IMR-90 (cell line): ENCODE measurements at regions not wholly inside any gene's neighbourhood (a gene's known extent, or its start where the extent isn't known, plus 50 kb on each side); places are given as distances from the start of the nearest gene placed in this dataset.

Source experiments
- ATAC-seq: fragments of 200-7000 bp; cut with Tn5 transposase; 2 replicates; pipeline ENCODE4 v1.9.1; 2020; ENCODE audit warnings: low read depth, mild to moderate bottlenecking, moderate library complexity
- BruUV-seq: library from RNA; stranded (reverse); fragments of 400-500 nt; replicated peaks from 2 replicates; lab custom pipeline; 2021; lab: Mats Ljungman, UMichigan
- CTCF ChIA-PET: fragments of 300-600 bp; formaldehyde crosslinking; extraction: SDS; loops from one replicate; lab custom pipeline; 2021; ENCODE audit warnings: antibody characterized with exemption; lab: Yijun Ruan, JAX
- POLR2A ChIA-PET: fragments of 300-600 bp; sonication (Branson Sonifier 250); formaldehyde crosslinking; loops from one replicate; lab custom pipeline; 2022; ENCODE audit warnings: antibody characterized with exemption; ENCODE audit not compliant: unreplicated experiment; lab: Charles Lee
- DNase-seq: peaks from one replicate; pipeline ENCODE4 v3.0.0; 2013
- H2AFZ ChIP-seq: replicated peaks from 2 replicates; pipeline ENCODE3; 2013; ENCODE audit warnings: low read length, mild to moderate bottlenecking; ENCODE audit not compliant: poor library complexity
- H2AK5ac ChIP-seq: 2 replicates; pipeline ENCODE4 v1.6.1; 2013; ENCODE audit warnings: low read depth, low read length, inconsistent platforms
- H2AK9ac ChIP-seq: replicated peaks from 2 replicates; pipeline ENCODE3; 2013; ENCODE audit warnings: mild to moderate bottlenecking, low read depth, low read length, moderate library complexity; ENCODE audit not compliant: poor library complexity
- H2BK120ac ChIP-seq: 2 replicates; pipeline ENCODE4 v1.6.1; 2013; ENCODE audit warnings: low read depth, low read length, inconsistent platforms
- H2BK15ac ChIP-seq: 3 replicates; pipeline ENCODE4 v1.6.1; 2013; ENCODE audit warnings: low read depth, low read length, inconsistent platforms
- H2BK20ac ChIP-seq: 2 replicates; pipeline ENCODE4 v1.6.1; 2013; ENCODE audit warnings: low read depth, mild to moderate bottlenecking, inconsistent platforms, low read length, moderate library complexity
- H2BK5ac ChIP-seq: 2 replicates; pipeline ENCODE4 v1.6.1; 2013; ENCODE audit warnings: mild to moderate bottlenecking, low read depth, low read length, inconsistent platforms; ENCODE audit not compliant: poor library complexity, severe bottlenecking
- H3K14ac ChIP-seq: replicated peaks from 2 replicates; pipeline ENCODE4 v1.6.1; 2013; ENCODE audit warnings: low read depth, low read length, inconsistent platforms
- H3K18ac ChIP-seq: 2 replicates; pipeline ENCODE4 v1.6.1; 2013; ENCODE audit warnings: low read depth, low read length, control low read depth
- H3K23ac ChIP-seq: 2 replicates; pipeline ENCODE4 v1.6.1; 2013; ENCODE audit warnings: low read depth, low read length, inconsistent platforms
- H3K27ac ChIP-seq: 2 replicates; pipeline ENCODE4 v1.5.1; 2013; ENCODE audit warnings: mild to moderate bottlenecking, control low read depth, low read length; ENCODE audit not compliant: insufficient read depth
- H3K27me3 ChIP-seq: 2 replicates; pipeline ENCODE4 v1.6.1; 2013; ENCODE audit warnings: low read length; ENCODE audit not compliant: control insufficient read depth, insufficient read depth
- H3K36me3 ChIP-seq: 2 replicates; pipeline ENCODE4 v1.6.1; 2013; ENCODE audit warnings: low read length, mixed read lengths; ENCODE audit not compliant: control insufficient read depth, insufficient read depth
- H3K4ac ChIP-seq: 2 replicates; pipeline ENCODE4 v1.6.1; 2013; ENCODE audit warnings: low read depth, low read length, inconsistent platforms
- H3K4me1 ChIP-seq: 2 replicates; pipeline ENCODE4 v1.6.1; 2013; ENCODE audit warnings: low read length, mixed read lengths; ENCODE audit not compliant: control insufficient read depth, insufficient read depth
- H3K4me2 ChIP-seq: 2 replicates; pipeline ENCODE4 v1.6.1; 2013; ENCODE audit warnings: low read depth, mild to moderate bottlenecking, control low read depth, low read length, moderate library complexity
- H3K4me3 ChIP-seq: 2 replicates; pipeline ENCODE4 v1.5.1; 2013; ENCODE audit warnings: low read depth, mild to moderate bottlenecking, control low read depth, low read length, moderate library complexity; ENCODE audit not compliant: insufficient read depth
- H3K56ac ChIP-seq: 2 replicates; pipeline ENCODE4 v1.6.1; 2013; ENCODE audit warnings: low read length, inconsistent platforms; ENCODE audit not compliant: insufficient read depth; ENCODE audit errors: extremely low read depth
- H3K79me1 ChIP-seq, 2 experiments: 2 replicates each; pipeline ENCODE4 v1.6.1; 2013; ENCODE audit warnings: low read length in 2 of 2, inconsistent platforms in 1 of 2, low read depth in 1 of 2
- H3K9ac ChIP-seq: 2 replicates; pipeline ENCODE4 v1.6.1; 2013; ENCODE audit warnings: low read depth, low read length, control low read depth
- H3K9me1 ChIP-seq: 2 replicates; pipeline ENCODE4 v1.6.1; 2013; ENCODE audit warnings: low read length, inconsistent platforms; ENCODE audit not compliant: insufficient read depth
- H3K9me3 ChIP-seq: 2 replicates; pipeline ENCODE4 v1.6.1; 2013; ENCODE audit warnings: low read length; ENCODE audit not compliant: control insufficient read depth, insufficient read depth
- H4K20me1 ChIP-seq: 2 replicates; pipeline ENCODE4 v1.6.1; 2013; ENCODE audit warnings: low read length, inconsistent platforms; ENCODE audit not compliant: insufficient read depth
- H4K5ac ChIP-seq: 2 replicates; pipeline ENCODE4 v1.6.1; 2013; ENCODE audit warnings: mild to moderate bottlenecking, low read depth, low read length, control low read depth
- H4K8ac ChIP-seq, 2 experiments: 2 replicates each; pipeline ENCODE4 v1.6.1; 2013; ENCODE audit warnings: low read depth in 2 of 2, low read length in 2 of 2, control low read depth in 1 of 2, inconsistent platforms in 1 of 2
- H4K91ac ChIP-seq: 2 replicates; pipeline ENCODE4 v1.6.1; 2013; ENCODE audit warnings: low read depth, low read length, inconsistent platforms; ENCODE audit not compliant: insufficient read depth
- CEBPB ChIP-seq: IDR thresholded peaks from 2 replicates; pipeline ENCODE4 v1.6.1; 2012; ENCODE audit warnings: low read depth, low read length, improper control_type of control experiment
- FOS ChIP-seq: fragments of 150-350 bp; IDR thresholded peaks from 2 replicates; pipeline ENCODE4 v1.6.1; 2016; ENCODE audit warnings: low read depth, low read length
- NFE2L2 ChIP-seq: fragments of 150-350 bp; IDR thresholded peaks from 2 replicates; pipeline ENCODE4 v1.6.1; 2016; ENCODE audit warnings: low read depth, mild to moderate bottlenecking, low read length
- WGBS, 2 experiments: methylation state at CpG; one replicate each; pipeline versions ENCODE4 v1.1.5 to v1.1.7; 2013; ENCODE audit warnings: missing lambda C conversion rate in 2 of 2; ENCODE audit not compliant: insufficient read length in 1 of 2; ENCODE audit errors: extremely low coverage in 2 of 2; 5-methylcytosine and 5-hydroxymethylcytosine counted together
- dilution Hi-C: fragments of 300-500 bp; cut with HindIII; formaldehyde crosslinking; loops from one replicate; pipeline ENCODE4 v1.14.3; 2018; ENCODE audit warnings: low sequenced_read_pairs; ENCODE audit not compliant: unreplicated experiment
- in situ Hi-C: fragments of 300-500 bp; cut with MboI; formaldehyde crosslinking; loops from 3 replicates; pipeline ENCODE4 v1.14.3; 2019; ENCODE audit warnings: low sequenced_read_pairs, inconsistent platforms, mixed read lengths
- intact Hi-C: fragments of 100-400 bp; cut with micrococcal nuclease; formaldehyde crosslinking; loops from 2 replicates; pipeline ENCODE4 v1.10.0; 2022

- ChIA-PET POLR2A (no interaction called here), CTCF (interaction anchor here (1.2 kb wide), 1 partner anchor 26 kb away, joined by 3 read pairs; no protein-coding TSS in a partner anchor)
- Histone ChIP-seq H3K56ac (no peak overlapping the region), H2BK5ac (peak overlapping the region; percentile 88), H4K91ac (no peak overlapping the region), H3K4me3 (no peak overlapping the region), H2AFZ (no peak overlapping the region), H2AK9ac (no peak overlapping the region), H2BK20ac (no peak overlapping the region), H3K79me1 (no peaks in the 10 kb centered on the region), H4K20me1 (no peaks in the 10 kb centered on the region), H3K36me3 (no peaks in the 10 kb centered on the region), H3K9me1 (no peaks in the 10 kb centered on the region), H2BK15ac (no peak overlapping the region), H3K27ac (no peak overlapping the region), H3K27me3 (no peaks in the 10 kb centered on the region), H3K14ac (no peak overlapping the region), H3K4ac (no peak overlapping the region), H4K5ac (no peak overlapping the region; the same call in 1 of the 2 replicates), H3K4me1 (peaks cover 4% of the 10 kb centered on the region), H3K18ac (peak overlapping the region; percentile 40; the same call in 1 of the 2 replicates), H3K23ac (no peak overlapping the region), H2AK5ac (no peak overlapping the region), H3K9me3 (no peaks in the 10 kb centered on the region; the same call in 1 of the 2 replicates), H3K9ac (no peak overlapping the region), H4K8ac (no peak overlapping the region; a peak in 1 of 4 replicates), H2BK120ac (0 out of 2 replicates have a peak overlapping the region, but pooled peaks have one; percentile 23), H3K4me2 (peak overlapping the region; percentile 5; the same call in 1 of the 2 replicates)
- DNase-seq (peak; percentile 82), ATAC-seq (peak; percentile 27; the same call in 1 of the 2 replicates)
- peak; percentile 88 for TF ChIP-seq CEBPB
- no peak for TF ChIP-seq NFE2L2
- no peak for TF ChIP-seq FOS
- in situ Hi-C loops (loop anchor here (10.0 kb wide), 1 partner anchor 1030 kb away; no protein-coding TSS in a partner anchor), dilution Hi-C loops (no loop called here), intact Hi-C loops (no loop called here)
- no TSS peak for BruUV-seq
- no CpG with 5 or more reads among the region's 1 CpG for WGBS, 2 experiments
These were observed 1036.4 kb downstream of the NR2F1-AS1 start for GRCh38 chr5:92544596-92544995.
